Common myeloid progenitor, CD34-positive (primary cell): ENCODE measurements at regions not wholly inside any gene's neighbourhood (a gene's known extent, or its start where the extent isn't known, plus 50 kb on each side); places are given as distances from the start of the nearest gene placed in this dataset.

Experiments
- CTCF ChIA-PET: fragments of 350-600 bp; sonication (Branson Sonifier 250); formaldehyde crosslinking; loops from one replicate; lab custom pipeline; 2021; ENCODE audit warnings: antibody characterized with exemption; lab: Charles Lee
- POLR2A ChIA-PET: fragments of 350-600 bp; sonication (Branson Sonifier 250); formaldehyde crosslinking; loops from one replicate; lab custom pipeline; 2021; ENCODE audit warnings: antibody characterized with exemption; lab: Charles Lee
- DNase-seq, 3 donors: peaks; one replicate each; pipeline versions ENCODE4 v3.0.0 to v3.0.0-alpha.2; 2013
- H3K27ac ChIP-seq, 2 experiments: 1 replicate in 1 of 2; 2 replicates in 1 of 2; pipeline ENCODE4 v1.7.0; 2013; ENCODE audit warnings: inconsistent platforms in 2 of 2, low read length in 2 of 2, mild to moderate bottlenecking in 2 of 2, low read depth in 1 of 2, moderate library complexity in 1 of 2; ENCODE audit not compliant: severe bottlenecking in 2 of 2, insufficient read depth in 1 of 2, poor library complexity in 1 of 2
- H3K27me3 ChIP-seq, 5 experiments: replicated peaks in 2 of 5; 1 replicate in 3 of 5; 2 replicates in 2 of 5; pipeline versions ENCODE4 v1.6.1 to v1.7.0; 2013; ENCODE audit warnings: low read length in 4 of 5, mild to moderate bottlenecking in 2 of 5, moderate library complexity in 2 of 5, inconsistent platforms in 1 of 5; ENCODE audit not compliant: insufficient read depth in 5 of 5, control insufficient read depth in 4 of 5
- H3K36me3 ChIP-seq, 4 experiments: 1 replicate in 2 of 4; 2 replicates in 2 of 4; pipeline versions ENCODE4 v1.6.1 to v1.7.0; 2013; ENCODE audit warnings: low read length in 3 of 4, control low read depth in 1 of 4, mild to moderate bottlenecking in 1 of 4; ENCODE audit not compliant: control insufficient read depth in 4 of 4, insufficient read depth in 4 of 4
- H3K4me1 ChIP-seq, 4 experiments: 1 replicate in 3 of 4; 2 replicates in 1 of 4; pipeline versions ENCODE4 v1.6.1 to v1.7.1; 2013; ENCODE audit warnings: low read length in 3 of 4, mild to moderate bottlenecking in 3 of 4, control low read depth in 1 of 4, inconsistent platforms in 1 of 4, moderate library complexity in 1 of 4; ENCODE audit not compliant: control insufficient read depth in 4 of 4, insufficient read depth in 4 of 4; ENCODE audit errors: control extremely low read depth in 1 of 4
- H3K4me3 ChIP-seq, 7 experiments: 1 replicate in 4 of 7; 2 replicates in 3 of 7; pipeline versions ENCODE4 v1.5.1 to v1.7.0; 2013; ENCODE audit warnings: mild to moderate bottlenecking in 7 of 7, low read length in 6 of 7, moderate library complexity in 6 of 7, inconsistent platforms in 2 of 7, low read depth in 2 of 7, control low read depth in 1 of 7; ENCODE audit not compliant: insufficient read depth in 4 of 7, control insufficient read depth in 1 of 7; ENCODE audit errors: extremely low read depth in 1 of 7
- H3K9me3 ChIP-seq, 5 experiments: 1 replicate in 4 of 5; 2 replicates in 1 of 5; pipeline versions ENCODE4 v1.6.1 to v1.7.1; 2013; ENCODE audit warnings: low read length in 4 of 5, mild to moderate bottlenecking in 2 of 5, inconsistent platforms in 1 of 5, low read depth in 1 of 5, moderate library complexity in 1 of 5; ENCODE audit not compliant: control insufficient read depth in 4 of 5, insufficient read depth in 2 of 5; ENCODE audit errors: control extremely low read depth in 1 of 5
- WGBS: methylation state at CpG from one replicate; pipeline ENCODE4 v1.1.5; 2013; ENCODE audit not compliant: insufficient coverage; 5-methylcytosine and 5-hydroxymethylcytosine counted together

- H3K36me3 ChIP-seq = no peaks in the 10 kb centered on the region
- ChIA-PET POLR2A (no interaction called here), CTCF (no interaction called here)
- no peaks in the 10 kb centered on the region for H3K27me3 ChIP-seq
- H3K4me3 ChIP-seq = no peak overlapping the region
- no peaks in the 10 kb centered on the region for H3K4me1 ChIP-seq
- no peak for DNase-seq
- no peak overlapping the region for H3K27ac ChIP-seq
- H3K9me3 ChIP-seq = no peaks in the 10 kb centered on the region
Measured at GRCh38 chr7:54907981-54908380, 110.8 kb upstream of the EGFR start.

- Histone ChIP-seq H3K27ac (no peak overlapping the region), H3K4me1 (no peaks in the 10 kb centered on the region), H3K36me3 (no peaks in the 10 kb centered on the region), H3K9me3 (no peaks in the 10 kb centered on the region), H3K4me3 (no peak overlapping the region), H3K27me3 (no peaks in the 10 kb centered on the region)
- CTCF ChIA-PET = no interaction called here
- no peak for DNase-seq
- 80% methylated on average over 1 of the region's 2 CpGs for WGBS
- POLR2A ChIA-PET = no interaction called here
Measured at GRCh38 chr7:54908760-54909438, 109.9 kb upstream of the EGFR start.

DNA sequence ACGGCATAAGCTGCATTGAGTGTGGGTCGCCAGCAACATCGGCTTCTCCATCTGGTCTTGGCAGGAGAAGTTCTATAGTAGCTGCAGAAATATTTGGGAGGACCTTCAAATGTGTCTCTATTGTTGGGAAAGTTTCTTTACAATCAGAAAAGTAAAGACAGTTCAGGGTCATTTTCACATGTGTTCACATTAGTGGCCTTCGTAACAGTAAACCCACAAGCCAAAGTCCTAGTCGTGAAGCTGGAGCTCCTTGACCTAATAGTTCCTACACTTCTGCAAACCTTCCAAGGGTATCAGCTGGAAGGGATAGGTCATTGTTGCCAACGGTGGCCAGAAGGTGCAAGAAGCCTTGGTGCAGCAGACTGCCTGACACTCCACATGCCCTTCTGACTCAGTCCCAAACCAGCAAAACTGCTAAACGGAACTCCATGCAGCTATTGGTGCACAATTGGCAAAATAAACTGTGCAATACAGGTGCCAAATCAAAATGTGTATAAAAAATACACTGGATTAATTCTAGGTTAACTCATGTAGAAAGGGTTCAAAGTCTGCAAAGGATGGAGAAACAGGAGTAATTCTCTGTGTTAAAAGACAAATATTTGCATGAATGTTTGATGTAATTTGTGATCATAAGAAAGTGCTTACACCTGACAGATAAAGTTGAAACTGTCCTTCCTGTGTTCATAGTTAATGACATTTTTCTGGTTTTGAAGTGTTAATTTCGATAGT is 102.8 kb upstream of the EGFR start:
- H3K4me3 ChIP-seq = no peak overlapping the region
- DNase-seq = no peak
- ChIA-PET CTCF (no interaction called here), POLR2A (no interaction called here)
- no peak overlapping the region for H3K27ac ChIP-seq
- H3K36me3 ChIP-seq = no peaks in the 10 kb centered on the region
- H3K9me3 ChIP-seq = no peaks in the 10 kb centered on the region
- no peaks in the 10 kb centered on the region for H3K4me1 ChIP-seq
- H3K27me3 ChIP-seq = no peaks in the 10 kb centered on the region
- WGBS = 92% methylated on average over 7 of the region's 8 CpGs

DNA sequence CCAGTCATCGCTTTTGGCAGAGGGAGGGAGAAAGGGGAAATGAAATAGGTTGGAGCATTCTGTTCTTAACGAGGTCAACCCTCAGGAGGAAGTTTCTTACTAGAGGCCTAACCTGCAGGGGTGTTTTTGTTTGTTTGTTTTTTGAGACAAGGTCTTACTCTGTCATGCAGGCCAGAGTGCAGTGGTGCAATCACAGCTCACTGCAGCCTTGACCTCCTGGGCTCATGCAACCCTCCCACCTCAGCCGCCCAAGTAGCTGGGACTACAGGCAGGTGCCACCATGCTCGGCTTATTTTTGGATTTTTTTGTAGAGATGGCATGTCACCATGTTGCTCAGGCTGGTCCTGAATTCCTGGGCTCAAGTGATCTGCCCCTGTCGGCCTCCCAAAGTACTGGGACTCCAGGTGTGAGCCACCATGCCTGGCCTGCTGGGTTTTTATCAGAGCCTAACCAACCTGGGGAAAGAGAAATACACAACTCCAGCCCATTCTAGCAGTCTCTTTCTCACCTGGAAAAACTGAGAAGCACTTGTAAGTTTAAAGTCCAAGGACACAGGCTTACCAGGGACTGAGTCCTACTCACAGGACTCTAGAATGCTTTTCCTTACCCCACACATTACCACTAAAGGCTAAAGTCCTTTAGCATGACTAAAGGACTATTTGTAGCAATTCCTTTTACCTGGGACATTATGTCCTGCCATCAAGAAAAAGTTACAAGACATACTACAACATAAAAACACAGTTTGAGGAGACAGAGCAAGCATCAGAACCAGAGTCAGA is 101.0 kb upstream of the EGFR start:
- H3K27me3 ChIP-seq = no peaks in the 10 kb centered on the region
- H3K36me3 ChIP-seq = no peaks in the 10 kb centered on the region
- H3K27ac ChIP-seq = no peak overlapping the region
- no peak overlapping the region for H3K4me3 ChIP-seq
- CTCF ChIA-PET = no interaction called here
- POLR2A ChIA-PET = no interaction called here
- no peaks in the 10 kb centered on the region for H3K9me3 ChIP-seq
- H3K4me1 ChIP-seq = no peaks in the 10 kb centered on the region
- DNase-seq = no peak
- 65% methylated on average over 4 of the region's 5 CpGs for WGBS

DNA sequence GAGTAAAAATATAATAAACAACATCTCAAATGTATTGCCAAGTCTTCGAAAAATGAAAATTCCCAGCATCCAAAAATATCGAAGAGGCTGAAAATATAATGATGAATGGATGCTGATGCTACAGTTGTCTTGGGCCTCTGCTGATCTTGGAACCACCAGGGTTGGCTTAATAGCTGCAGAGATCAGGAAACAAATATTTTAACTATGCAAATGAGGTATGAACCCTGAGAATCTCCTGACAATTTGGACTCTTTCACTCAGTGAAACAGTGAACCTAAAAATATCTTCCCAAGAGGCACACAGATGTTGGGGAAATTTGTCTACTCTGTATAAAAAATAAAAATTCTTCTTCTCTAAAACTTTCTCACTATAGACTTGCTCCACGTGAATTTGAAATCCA is 97.7 kb upstream of the EGFR start:
- H3K9me3 ChIP-seq = no peaks in the 10 kb centered on the region
- H3K4me1 ChIP-seq = no peaks in the 10 kb centered on the region
- ChIA-PET POLR2A (no interaction called here), CTCF (no interaction called here)
- no peaks in the 10 kb centered on the region for H3K27me3 ChIP-seq
- no peaks in the 10 kb centered on the region for H3K36me3 ChIP-seq
- WGBS = 100% methylated on average over 1 of the region's 3 CpGs
- no peak overlapping the region for H3K27ac ChIP-seq
- DNase-seq = no peak
- H3K4me3 ChIP-seq = no peak overlapping the region

GRCh38 chr7:54931532-54931931 is 87.3 kb upstream of the EGFR start:
- Histone ChIP-seq H3K27me3 (peaks cover 3 to 19% (median 5%) of the 10 kb centered on the region in 5 experiments), H3K36me3 (no peaks in the 10 kb centered on the region), H3K4me3 (no peak overlapping the region), H3K27ac (no peak overlapping the region), H3K4me1 (peaks cover 0 to 2% (median 0%) of the 10 kb centered on the region in 4 experiments), H3K9me3 (peaks cover 0 to 5% (median 0%) of the 10 kb centered on the region in 5 experiments)
- WGBS = 100% methylated on average over 1 of the region's 1 CpG
- ChIA-PET CTCF (no interaction called here), POLR2A (no interaction called here)
- no peak for DNase-seq
